NOMO-1 treated with dmso at 0.1 percent for 144 hours (cell line): ENCODE measurements at regions not wholly inside any gene's neighbourhood (a gene's known extent, or its start where the extent isn't known, plus 50 kb on each side); places are given as distances from the start of the nearest gene placed in this dataset.
"Not testable (repeated sequence)": the region's sequence is repeated elsewhere in the genome, so short reads cannot be mapped to it uniquely, and the experiment has no call there.

Experiments used
- DNase-seq: peaks from one replicate; lab custom pipeline; 2025; ENCODE audit not compliant: unreplicated experiment; lab: John Stamatoyannopoulos, UW

DNA sequence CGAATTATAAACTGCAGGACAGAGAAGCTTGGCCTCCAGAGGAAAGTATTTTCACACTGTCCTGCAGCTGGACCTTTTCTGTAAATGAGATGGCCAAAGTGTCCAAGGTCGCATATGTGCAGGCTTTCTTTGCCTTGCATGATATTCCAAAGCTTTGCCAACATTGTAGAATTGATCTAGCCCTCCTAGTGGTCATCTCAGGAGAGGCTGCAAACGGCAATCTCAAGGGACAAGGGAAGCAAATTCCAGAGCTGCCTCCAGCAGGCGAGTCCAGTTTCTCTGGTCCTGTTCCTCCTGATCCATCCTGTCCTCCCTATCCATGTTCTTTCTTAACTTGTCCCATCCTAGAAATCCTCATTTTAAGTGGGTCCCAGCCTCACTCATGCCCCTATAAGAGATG, 373.4 kb upstream of the PCDH15 start:
- no peak for DNase-seq

- DNase-seq = no peak
Observed at GRCh38 chr10:55169493-55169892, 368.5 kb upstream of the PCDH15 start.

- no peak for DNase-seq
Observed at GRCh38 chr10:55168343-55168742, 367.3 kb upstream of the PCDH15 start.

- DNase-seq = no peak
Observed at GRCh38 chr10:55163388-55163979, 362.5 kb upstream of the PCDH15 start.

GRCh38 chr10:55162321-55162720, 361.3 kb upstream of the PCDH15 start:
- not testable (repeated sequence) for DNase-seq

DNA sequence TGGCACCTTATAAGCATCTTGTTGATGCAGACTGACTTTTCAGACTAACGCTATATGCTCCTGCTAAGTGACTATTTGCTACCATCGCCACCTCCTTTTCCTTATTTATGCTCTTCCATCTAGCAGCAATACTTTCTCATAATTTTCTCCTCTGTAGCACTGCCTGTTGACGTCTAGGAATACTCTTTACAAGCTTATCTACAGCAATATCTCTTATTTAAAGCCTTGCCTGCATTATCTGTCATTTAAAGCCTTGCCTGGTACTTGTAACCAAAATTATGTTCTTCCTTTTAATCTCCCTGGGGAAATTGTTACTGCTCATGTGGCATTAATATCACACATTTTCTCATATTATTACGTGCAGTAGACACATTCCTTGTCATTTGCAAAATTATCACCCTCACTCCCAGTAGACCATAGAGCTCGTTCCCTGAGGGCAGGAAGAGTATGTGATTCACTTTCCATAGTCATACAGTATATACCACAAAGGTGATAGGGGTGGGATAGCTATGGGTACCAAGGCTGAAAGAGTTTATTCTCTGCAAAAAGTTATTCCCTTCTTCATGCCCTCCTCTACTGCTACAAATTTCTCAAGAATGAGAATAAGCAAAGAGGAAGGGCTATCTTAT, 359.7 kb upstream of the PCDH15 start:
- DNase-seq = no peak

DNA sequence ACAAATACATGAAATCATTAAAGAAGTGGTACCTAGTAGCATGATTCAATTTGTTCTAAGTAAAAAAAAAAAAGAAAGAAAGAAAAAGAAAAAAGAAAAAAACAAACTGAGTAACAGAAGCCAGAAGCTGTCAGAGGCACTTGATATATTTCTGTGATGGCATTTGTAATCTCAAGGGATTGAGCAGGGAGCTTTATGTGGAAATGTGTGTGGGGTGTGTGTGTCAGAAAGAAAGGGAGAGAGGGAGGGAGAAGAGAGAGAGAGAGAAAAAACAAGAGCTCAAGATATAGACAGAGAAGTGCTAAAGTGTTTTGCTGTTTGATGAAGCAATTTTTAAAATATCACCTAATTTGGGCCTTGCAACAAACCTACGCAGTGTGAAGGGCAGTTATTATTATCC, 357.6 kb upstream of the PCDH15 start:
- DNase-seq = no peak

DNA sequence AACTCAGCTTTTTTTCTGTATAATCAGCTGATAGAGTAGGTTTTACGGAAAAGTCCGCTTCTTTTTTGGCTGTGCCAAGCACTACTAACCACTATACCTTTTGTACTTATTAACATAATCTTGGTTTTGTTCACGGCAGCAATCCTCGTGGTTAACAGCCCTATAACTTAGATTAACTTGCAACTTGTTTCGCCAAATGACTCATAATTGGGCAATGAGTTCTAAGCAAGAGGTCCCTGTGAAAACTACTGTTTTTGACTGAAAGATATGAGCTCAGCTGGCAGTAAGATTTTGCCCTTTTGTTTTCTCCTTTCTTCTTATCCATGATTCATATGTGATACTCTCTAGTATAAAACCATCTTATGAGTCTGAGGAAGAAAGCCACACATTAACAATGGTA, 345.0 kb upstream of the PCDH15 start:
- DNase-seq = peak; percentile 10

DNA sequence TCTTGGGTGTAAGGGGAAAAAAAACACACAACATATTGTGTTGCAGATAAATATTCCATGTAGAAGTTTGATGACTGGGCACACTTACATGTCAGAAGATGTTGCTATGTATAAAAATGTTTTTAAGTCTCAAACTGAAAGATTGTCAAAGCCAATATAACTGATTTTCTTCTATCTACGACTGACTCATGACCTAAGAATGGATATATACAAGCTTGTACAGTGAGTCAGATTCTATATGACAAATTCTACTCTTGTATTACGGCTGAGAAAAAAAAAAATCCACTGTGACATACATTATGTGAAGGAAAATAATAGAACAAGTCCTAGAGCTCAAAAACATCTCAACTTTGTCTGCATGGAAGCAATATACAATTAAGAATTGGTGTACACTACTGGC, 343.0 kb upstream of the PCDH15 start:
- no peak for DNase-seq

DNA sequence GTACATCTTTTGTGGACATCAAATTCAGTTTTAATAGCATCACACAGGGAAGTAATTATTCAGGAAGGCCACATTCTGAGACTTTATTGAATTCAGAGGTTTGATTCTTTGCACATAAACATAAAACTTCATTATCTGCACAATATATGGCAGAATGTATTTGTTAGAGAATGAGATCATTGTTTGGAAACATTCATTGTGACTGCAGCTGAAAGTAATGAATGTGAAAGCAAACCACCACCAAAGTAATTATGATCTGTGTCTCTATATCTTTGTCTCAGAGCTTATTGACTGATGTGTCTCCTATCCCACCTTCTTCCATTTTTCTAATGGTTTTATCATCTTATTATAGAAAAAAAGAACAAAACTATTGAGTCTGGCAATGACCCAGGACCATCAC, 340.9 kb upstream of the PCDH15 start:
- DNase-seq = no peak

DNA sequence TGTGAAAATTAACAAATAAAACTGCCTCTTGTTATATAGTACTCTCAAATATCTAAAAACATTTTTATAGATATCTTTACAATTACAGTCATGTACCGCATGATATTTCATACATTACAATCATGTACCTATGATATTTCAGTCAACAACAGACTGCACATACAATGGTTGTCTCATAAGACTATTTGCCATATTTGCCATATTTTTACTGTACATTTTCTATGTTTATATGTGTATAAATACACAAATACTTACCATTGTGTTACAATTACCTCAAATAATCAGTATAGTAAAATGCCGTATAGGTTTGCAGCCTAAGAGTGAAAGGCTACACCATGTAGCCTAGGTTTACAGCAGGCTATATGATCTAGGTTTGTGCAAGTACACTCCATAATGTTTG, 336.0 kb upstream of the PCDH15 start:
- no peak for DNase-seq

GRCh38 chr10:55104738-55105137, 303.7 kb upstream of the PCDH15 start:
- no peak for DNase-seq

- no peak for DNase-seq
Observed at GRCh38 chr10:55098452-55098851, 297.4 kb upstream of the PCDH15 start.

DNA sequence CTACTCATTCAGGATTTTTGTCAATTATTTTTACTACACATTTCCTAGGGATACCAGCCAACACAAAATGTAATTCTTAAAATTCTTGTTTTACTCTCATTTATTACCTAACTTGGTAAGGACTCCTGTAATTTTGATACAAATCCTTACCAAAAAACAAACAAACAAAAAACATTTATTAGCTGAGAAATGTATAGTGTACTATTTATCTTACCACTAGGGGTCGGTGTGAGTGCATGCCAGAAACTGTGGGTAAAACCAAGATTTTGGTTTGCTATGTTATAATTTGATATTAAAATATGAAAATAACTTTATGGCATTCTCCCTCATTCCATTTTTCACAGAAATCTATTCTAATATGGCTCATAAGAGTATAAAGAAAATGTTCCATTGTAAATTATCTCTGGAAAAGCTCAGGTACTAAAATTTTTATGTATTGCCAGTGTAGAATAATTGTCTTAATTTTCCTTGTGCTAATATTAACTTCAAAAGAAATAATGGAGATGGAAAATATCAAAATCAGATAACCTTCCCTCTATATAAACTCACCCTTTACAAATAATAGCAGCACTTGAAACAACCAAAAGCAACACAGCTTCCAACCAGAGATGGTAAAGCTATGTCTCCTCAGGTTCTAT, 290.8 kb upstream of the PCDH15 start:
- no peak for DNase-seq

- DNase-seq = no peak
Observed at GRCh38 chr10:55078121-55078520, 277.1 kb upstream of the PCDH15 start.

- DNase-seq = no peak
Observed at GRCh38 chr10:55065185-55065584, 264.2 kb upstream of the PCDH15 start.

DNA sequence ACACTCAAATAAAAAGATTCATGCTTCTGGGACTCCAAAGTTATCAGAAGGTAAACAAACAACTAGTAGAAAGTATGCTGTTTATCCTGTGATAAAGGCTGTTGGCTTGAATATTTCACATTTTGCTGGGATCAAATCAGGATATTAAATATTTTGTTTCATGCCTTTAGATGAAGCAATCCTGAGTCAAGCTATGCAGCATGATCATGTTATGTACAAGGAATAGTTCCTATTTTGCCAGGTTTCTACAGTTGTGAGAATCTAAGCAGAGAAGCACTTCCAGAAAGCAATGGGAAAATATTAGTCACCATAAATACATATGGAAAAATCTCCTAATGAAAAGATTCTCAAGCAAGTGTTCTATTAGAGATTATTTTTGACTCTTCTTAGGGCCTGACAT, 262.8 kb upstream of the PCDH15 start:
- DNase-seq = no peak

GRCh38 chr10:55062349-55062748, 261.3 kb upstream of the PCDH15 start:
- no peak for DNase-seq

- DNase-seq = no peak
Observed at GRCh38 chr10:55058800-55059199, 257.8 kb upstream of the PCDH15 start.

- DNase-seq = no peak
Observed at GRCh38 chr10:55051515-55051914, 250.5 kb upstream of the PCDH15 start.

DNA sequence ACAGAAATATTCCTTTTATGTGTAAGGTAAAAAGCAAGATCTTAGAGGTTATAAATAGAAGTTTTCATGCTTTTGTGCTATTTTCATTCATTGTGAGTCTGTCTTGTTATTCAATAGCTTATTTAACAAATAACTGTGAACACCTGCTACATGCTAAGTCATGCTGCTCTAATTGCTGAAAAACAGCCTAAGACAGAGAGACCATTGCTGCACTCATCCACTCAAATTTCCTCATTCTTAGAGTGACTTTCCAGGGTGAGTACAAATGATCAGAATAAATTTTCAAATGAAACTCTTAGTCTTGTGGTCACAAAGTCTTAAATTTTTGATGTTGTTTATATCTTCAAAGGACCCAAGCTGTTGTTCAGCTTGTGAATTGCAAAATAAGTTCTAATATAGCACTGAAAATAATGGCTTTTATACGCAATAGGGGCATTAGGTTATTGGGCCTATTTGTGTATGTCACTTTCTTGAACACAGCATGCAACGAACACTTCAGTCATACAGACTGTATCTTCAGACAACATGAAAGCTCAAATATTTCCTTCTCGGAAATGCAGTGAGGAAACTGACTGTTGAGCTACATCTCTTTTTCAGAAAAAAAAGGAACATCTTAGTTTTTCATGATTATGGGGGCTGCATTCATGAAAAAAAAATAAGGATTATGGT, 247.9 kb upstream of the PCDH15 start:
- no peak for DNase-seq

GRCh38 chr10:55043540-55043939, 242.5 kb upstream of the PCDH15 start:
- no peak for DNase-seq
